NCI-H460 (cell line): ENCODE measurements at regions not wholly inside any gene's neighbourhood (a gene's known extent, or its start where the extent isn't known, plus 50 kb on each side); places are given as distances from the start of the nearest gene placed in this dataset.
"Not testable (repeated sequence)": the region's sequence is repeated elsewhere in the genome, so short reads cannot be mapped to it uniquely, and the experiment has no call there.

Experiments
- DNase-seq: peaks from one replicate; pipeline ENCODE4 v3.0.0-alpha.2; 2016; ENCODE audit warnings: low read depth; ENCODE audit errors: extremely low read depth

DNA sequence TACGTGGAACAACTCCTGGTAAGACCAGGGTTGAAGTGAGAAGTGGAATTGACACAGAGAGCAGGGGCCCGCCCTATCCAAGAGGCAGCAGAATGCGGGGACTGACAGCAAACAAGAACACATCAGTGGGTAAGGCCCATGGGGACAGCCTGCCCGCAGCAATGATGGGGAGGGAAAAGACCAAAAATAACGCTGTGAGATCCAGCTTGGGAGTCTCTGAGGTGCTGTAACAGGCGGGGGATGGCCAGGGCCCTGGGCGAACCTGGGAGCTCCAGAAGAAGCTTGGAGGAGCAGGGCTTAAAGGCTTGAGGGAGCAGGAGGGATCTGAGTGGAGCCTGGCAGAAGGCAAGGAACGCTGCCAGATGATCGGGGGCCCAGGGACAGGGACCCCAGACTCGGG, 173.4 kb downstream of the TMEM200C start:
- no peak for DNase-seq

DNA sequence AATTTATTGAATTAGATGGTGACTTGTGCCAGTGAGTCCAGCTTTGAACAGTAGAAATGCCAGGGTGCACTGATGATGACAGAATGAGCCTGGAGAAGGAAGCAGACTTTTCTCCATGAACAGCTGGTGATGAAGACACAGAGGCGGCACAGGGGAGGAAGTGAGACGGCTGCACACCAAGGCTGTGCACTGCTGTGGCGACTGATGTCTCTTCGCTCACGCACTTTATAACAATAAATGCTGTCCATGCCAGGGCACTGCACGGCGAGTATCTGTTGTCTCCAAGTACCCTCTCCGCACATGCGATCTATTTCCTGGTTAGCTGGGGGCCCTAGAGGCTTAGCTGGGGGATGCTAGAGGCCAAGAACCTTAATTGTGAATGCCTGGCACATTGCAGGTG, 175.2 kb downstream of the TMEM200C start:
- DNase-seq, result no peak

DNA sequence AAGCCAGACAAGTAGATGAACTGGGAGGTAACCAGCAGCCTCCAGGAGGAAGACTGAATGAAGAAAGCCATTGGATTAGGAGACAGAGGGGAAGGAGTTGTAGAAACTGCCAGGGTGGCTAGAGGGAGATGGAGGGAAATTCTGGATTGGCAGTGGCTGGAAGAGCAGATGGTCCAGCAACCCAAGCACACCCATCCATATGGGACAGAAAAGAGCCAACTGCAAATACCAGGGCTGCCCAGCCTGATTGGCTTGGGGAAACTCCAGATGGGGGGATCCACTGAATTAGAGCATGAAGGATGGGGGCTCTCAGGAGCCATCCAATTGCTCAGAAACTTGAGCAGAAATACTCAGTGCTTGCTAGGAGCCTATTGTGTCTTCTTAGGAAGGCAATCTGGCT, 173.5 kb upstream of the EPB41L3 start:
- no peak for DNase-seq

DNA sequence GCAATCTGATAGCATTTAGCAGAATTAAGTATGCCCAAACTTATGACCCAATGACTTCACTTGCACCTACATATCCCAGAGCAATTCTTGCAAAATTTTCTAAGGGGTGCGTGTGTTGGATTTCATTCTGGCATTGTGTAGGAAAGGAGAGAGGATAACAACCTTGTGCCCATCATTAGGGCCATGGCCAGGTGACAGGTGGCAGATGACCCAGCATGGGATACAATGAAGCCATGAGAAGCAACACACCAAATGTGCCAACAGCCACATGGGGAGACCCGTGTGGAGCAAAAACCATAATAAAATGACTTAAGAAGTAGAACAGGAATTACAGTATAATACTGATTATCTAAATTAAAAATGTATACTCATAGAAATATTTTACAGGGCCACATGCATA, 166.9 kb upstream of the EPB41L3 start:
- DNase-seq, result no peak

DNA sequence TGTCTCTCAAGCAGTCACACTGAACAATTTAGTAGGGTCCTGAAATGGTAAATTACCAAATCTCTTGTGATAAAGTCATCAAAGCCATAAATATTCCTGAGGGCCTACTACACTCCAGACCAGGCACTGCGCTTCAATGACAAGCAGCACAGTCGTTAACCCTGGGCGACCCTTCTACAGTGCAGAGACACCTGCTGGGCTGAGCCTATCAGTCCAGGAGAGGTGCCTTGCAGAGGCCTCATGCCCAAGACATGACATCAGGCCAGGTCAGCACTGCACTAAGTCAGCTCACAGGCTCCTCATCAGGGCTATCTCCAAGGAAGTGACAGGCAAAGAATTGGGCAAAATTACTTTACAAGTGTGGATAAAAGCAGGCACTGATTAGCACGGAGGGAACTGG, 166.4 kb upstream of the EPB41L3 start:
- no peak for DNase-seq

DNA sequence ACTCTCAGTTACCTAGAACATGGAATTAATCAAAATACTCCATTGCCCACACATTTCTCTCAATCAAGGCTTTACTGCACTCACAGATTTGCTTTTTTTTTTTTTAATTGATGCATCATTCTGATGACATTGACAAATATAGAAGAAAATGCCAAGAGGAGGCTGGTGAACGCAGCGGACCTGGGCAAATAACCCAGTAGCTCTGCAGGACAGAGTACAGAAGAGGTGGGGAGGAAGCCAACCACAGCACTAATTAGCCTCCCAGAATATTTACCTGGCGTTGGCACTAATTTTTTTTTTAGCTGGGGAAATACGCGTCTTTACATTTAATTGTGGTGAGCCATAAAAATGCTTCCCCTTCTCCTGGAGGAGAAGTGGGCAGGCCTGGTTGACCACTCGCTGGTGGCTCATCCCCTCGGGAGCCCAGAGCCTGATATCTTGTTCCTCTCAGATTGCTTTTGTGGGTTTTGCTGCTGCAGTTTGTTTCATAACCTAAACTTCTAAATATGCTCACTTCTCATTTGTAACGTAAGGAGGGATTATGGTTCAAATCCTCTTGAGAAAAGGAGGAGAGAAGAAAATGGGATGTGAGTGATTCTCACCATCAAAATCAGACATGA, 165.8 kb upstream of the EPB41L3 start:
- no peak for DNase-seq

DNA sequence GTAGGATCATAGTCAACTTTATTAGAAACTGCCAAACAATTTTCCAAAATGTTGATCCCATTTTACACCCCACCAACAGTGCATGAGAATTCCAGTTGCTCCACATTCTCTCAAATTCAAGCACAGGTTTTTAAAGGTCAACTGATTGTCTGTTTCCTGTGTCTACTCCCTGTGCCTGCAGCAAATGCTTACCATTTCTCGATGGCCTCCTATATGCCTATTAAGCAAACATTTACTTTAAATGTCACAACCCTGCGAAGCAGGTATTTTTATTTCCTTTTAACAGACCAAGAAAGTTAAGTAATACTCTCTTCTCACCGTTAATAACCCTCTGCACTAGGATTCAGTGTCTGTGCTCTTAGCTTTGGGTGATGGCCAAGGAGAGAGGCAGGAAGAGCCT, 163.8 kb upstream of the EPB41L3 start:
- DNase-seq, result no peak

DNA sequence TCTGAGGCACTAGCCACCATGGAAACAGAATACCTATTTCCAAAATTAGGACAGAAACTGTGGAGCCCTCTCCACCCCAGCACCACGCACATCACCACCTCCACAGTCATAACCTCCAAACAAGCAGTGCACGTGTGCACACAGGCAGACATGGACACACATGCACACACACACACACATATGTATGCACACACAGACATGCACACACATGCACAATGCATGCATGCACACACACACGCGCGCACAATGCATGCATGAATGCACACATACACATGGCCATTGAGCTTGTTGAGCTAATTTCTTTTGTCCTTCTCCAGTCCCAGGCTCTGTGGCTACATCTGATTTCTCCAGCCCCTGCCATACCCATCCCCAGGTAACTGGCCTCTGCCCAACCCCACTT, 161.6 kb upstream of the EPB41L3 start:
- DNase-seq, result no peak

DNA sequence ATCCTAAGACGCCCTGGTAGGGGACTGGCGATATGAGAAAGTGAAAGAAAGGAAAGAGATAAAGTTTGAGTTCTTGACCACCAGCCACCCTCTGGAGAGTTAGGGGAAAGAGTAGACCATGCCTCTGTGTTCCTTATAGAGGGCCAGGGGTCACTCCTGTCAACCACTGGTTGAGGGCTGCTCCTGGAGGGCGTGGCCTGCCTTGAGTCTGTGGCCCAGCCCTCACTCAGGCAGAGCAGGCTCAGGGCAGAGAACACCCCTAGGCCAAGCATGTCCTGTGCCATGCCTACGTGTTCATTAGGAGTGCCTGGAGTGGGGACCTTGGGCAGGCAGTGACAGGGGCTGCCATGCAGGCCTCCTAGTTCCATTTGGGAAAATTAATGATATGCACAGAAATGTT, 161.1 kb upstream of the EPB41L3 start:
- DNase-seq, result no peak

DNA sequence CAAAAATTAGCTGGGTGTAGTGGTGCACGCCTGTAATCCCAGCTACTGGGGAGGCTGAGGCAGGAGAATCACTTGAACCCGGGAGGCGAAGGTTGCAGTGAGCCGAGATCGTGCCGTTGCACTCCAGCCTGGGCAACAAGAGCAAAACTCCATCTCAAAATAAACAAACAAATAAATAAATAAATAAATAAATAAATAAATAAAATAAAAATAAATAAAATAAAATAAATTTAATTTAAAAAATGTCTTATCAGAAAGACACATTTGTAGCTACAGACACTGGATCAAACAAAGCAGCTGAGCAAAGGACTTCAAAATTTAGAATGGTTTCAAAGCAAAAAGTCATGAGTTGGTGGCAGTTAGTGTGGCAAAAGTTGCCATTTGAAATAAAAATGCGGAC, 158.2 kb upstream of the EPB41L3 start:
- DNase-seq, result not testable (repeated sequence)

DNA sequence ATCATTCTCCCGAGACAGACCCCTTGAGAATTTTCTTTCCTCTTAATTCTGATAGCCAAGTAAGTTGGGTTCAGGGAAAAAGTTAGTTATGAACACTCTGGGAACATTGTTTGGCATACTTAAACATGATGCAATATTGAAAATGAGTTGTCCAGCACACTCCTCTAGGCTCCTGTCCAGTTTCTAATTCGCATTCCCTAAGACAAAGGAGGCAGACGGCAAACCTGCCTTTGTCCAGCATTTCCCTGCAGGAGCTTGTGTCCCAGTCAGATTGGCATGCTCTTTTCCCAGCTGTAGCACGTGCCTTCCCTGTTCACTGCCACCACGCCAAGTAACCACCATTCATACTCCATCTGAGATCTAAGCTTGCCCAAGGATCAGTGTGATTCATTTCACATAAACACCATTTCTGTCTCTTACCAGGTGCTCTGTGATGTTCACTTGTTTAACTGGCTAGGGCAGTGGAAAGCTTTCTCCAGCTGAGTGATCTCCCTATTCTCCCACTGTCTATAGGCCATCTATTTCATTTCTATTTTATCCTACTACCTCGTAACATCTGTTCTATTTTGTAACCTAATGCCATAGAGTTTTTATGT, 150.0 kb upstream of the EPB41L3 start:
- no peak for DNase-seq

DNA sequence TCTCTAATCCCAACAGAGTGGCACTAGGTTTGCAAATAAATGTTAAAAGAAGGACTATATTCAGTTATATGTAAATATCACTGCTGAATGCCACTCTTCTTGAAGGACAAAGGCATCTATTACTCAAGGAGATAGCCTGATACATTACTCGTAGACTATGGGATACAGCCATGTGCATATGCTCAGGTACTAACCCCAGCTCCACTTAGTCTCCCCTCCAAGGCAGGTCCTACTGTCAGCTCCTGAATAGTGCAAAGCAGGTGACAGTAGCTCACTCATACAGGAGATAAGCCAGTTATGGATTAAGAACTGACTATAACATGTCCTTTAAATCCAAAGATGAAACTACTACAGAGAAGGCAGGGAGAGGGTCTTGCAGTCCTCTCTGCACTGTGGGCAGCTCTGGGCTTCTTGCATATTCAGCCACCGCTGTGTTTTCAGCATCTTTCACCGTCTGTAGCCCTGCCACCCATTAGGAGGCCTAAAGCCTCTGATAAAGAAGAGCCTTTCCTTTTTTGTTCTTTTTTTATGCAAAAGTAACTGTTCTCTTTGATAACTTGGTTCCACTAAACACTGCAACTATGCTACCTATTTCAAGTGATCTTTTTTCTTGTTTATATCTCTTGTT, 135.1 kb upstream of the EPB41L3 start:
- no peak for DNase-seq

DNA sequence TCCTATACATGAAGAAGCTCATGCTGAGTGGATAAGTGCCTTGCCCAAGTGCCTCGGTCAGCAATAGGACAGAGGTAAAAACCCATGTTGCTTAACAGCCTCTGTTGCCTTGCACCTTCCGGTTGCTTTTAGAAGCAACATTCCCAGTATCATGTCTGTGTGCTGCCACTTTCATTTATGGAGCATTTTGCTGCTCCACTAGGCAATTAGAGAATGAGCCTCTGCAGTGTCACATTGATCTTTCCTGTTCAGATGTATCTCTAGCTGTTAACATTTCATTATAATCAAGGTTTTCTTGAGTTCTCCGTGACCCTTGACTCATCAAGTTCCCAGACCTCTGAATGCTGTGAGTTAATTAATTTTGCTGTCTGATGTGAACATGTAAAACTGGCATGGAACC, 134.5 kb upstream of the EPB41L3 start:
- no peak for DNase-seq

DNA sequence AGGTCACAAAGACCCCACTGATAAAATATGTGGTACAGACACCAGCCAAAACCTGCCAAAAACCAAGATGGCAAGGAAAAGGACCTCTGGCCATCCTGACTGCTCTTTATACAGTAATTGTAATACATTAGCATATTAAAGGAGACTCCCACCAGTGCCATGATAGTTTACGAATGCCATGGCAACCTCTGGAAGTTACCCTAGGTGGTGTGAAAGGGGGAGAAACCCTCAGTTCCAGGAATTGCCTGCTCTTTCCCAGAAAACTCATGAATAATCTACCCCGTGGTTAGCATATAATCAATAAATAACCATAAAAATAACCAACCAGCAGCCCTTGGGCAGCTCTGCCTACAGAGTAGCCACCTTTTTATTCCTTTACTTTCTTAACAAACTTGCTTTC, 129.8 kb upstream of the EPB41L3 start:
- DNase-seq, result no peak

DNA sequence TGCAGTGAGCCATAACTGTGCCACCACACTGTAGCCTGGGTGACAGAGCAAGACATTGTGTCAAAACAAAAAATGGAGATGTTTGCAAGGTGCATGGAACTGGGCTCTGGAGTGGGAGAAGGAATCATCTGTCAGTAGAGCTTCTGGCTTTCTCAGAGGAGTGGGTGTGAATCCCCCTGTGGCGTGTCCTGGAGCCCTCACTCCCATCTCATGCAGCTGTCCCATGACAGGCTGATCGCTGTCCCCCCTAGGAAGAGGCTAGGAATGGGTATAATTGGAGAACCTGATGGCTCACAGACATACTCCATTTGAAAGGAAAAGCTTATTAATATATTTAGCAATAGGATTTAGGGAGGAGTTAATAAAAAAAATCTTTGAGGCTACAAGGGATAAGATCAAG, 125.8 kb upstream of the EPB41L3 start:
- DNase-seq, result no peak

DNA sequence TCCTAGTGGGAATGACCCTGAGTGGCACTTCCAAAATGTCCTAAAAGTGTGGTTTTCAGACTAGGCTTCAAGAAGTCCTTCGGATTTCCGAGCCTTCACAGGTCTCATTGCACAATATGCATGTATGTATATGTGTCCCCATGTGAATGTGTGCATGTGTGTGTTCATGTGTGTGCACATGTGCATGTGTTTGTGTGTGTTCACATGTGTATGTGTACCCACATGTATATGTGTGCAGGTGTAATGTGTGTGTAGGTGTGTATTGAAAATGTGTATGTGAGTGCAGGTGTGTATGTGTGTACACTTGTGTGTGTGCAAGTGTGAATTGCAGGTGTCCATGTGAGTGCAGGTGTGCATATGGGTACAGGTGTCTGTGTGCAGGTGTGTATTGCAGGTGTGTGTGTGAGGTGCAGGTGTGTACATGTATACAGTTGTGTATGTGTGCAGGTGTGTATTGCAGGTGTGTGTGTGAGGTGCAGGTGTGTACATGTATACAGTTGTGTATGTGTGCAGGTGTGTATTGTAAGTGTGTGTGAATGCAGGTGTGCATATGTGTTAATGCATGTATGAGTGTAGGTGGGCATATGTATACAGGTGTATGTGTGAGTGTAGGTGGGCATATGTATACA, 124.4 kb upstream of the EPB41L3 start:
- no peak for DNase-seq

DNA sequence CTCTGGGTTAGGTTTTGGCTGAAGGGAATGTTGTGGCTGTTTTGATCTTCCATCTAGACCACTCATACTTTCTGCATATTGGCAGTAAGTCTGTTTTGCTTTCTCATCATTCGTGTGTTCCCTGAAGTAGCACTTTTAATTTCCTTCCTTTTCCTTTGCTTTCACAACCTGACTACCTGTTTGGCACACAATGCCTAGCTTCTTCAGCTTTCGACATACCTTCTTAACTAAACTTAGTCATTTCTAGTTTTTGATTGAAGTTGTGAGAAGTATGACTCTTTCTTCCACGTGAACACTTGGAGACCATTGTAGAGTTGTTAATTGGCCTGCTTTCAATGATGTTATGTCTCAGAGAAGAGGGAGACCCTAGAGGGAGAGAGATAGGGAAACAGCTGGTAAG, 123.6 kb upstream of the EPB41L3 start:
- no peak for DNase-seq

DNA sequence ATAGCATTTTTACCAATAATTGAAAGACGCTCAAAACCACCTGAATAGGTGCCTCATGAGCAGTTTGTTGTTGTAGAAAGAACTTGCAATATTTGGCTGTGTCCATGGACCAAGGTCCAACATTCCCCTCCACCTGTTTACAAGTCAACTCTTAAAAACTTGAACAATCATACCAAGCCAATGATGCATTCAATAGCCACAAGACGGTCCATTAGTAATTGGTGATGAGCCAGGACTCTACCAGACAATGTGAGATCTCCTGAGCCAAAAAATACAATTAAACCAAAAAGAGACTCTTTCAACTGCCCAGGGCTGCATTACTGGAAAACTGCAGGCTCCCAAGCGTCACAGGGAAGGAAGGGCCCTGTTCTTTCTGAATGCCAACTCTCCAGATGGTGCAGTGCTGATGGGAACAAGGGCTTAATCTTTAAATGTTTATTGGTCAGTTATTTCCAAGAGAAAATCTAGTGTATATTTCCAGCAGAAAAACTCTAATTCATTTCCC, 118.8 kb upstream of the EPB41L3 start:
- DNase-seq, result no peak

DNA sequence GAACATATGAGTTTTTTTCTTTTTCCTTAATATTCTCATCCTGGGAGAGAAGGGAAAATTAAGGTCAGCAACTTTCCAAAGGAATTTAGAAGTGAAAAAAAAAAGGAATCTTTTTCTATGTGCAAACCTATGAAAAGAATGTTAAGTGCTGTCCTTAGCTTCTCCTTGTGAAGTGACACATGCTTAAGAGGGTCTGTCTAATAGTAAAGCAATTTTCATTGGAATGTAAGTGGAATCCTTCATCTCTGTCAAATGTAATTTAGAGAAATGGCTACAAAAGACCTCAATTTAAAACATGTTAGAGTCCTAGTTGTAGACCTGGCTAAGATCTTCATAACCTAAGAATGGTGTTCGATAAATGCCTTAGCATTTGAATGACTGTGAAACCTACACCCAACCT, 117.4 kb upstream of the EPB41L3 start:
- no peak for DNase-seq

DNA sequence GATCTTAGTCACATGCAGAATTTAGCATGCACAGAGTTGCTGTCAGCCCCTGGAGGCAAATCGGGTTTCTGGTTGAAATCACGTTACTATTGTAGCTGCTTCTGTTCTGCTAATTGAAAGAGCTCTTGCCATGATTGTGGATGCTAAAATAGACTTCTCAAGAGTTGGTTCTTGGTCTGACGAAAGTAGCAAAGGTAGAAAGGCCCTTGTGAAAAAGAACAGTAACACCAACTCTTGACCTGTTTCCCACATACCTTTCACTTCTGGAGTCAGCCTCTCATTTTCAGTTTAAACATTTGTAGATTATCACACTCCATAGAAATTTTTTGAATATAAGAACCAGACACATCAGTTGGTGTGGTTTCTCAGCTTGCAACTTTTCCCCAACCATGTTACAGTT, 110.0 kb upstream of the EPB41L3 start:
- DNase-seq, result no peak

DNA sequence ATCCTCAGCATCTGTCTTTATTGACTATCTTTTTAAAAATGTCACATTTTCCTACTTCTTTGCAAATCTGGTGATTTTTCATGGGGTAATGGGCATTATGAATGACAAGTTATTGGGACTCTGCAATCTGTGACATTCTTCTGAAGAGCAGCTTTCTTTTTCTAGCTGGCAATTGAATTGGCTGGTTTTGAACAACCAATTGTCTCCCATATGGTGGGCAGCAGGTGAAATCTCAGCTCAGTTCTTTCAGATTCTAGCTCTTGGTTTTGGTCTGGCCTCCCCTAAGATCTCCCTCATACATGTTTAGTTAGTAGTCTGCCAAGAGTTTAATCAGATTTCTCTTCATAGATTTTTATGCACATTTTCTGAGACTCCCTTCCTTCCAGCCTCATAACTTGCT, 107.9 kb upstream of the EPB41L3 start:
- DNase-seq, result no peak

DNA sequence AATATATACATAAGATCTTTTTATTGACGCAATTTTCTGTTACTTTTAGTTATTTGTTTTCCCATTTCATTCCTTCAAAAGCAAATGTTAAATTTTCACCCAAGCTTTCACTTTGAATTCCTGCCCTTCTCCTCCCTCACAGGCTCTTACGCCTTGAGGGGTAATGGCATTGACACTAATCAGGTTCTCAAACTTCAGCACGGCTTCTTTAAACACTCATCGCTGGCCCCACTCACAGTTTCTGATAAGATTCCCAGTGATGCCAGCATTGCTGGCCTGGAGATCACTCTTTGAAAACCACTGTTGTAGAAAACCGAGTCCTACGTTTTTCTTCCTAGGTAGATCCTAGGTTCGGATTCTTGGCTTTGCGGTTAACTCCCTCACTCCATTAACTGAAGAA, 105.6 kb upstream of the EPB41L3 start:
- DNase-seq, result no peak
